K562 (cell line): ENCODE measurements at regions not wholly inside any gene's neighbourhood (a gene's known extent, or its start where the extent isn't known, plus 50 kb on each side); places are given as distances from the start of the nearest gene placed in this dataset.

Experiments used
- ELF2 ChIP-seq: fragments of 250-450 bp; sonication (Bioruptor Pico); IDR thresholded peaks from 2 replicates; pipeline ENCODE4 v1.5.0; 2021; ENCODE audit warnings: mild to moderate bottlenecking
- FOXJ3 ChIP-seq: sonication (generic); formaldehyde crosslinking; IDR thresholded peaks from 2 replicates; pipeline ENCODE4 v1.4.0; 2020; ENCODE audit warnings: mild to moderate bottlenecking, missing genetic modification reagents
- NFE2L1 ChIP-seq: fragments of 450-650 bp; IDR thresholded peaks from 2 replicates; pipeline ENCODE4 v1.6.1; 2016; ENCODE audit warnings: missing genetic modification characterization, low read depth, mild to moderate bottlenecking, missing compliant biosample characterization, moderate library complexity, borderline replicate concordance
- PML ChIP-seq: IDR thresholded peaks from 2 replicates; pipeline ENCODE4 v1.6.1; 2012; ENCODE audit warnings: low read length, inconsistent platforms
- SMARCA4 ChIP-seq: fragments of 450-650 bp; IDR thresholded peaks from 2 replicates; pipeline ENCODE4 v1.6.1; 2016
- ZFP30 ChIP-seq: fragments of 250-450 bp; sonication (Bioruptor Pico); IDR thresholded peaks from 2 replicates; pipeline ENCODE4 v1.8.0; 2022; ENCODE audit warnings: moderate library complexity, mild to moderate bottlenecking, inconsistent platforms, borderline replicate concordance
- ZNF347 ChIP-seq: fragments of 450-650 bp; formaldehyde crosslinking; IDR thresholded peaks from 2 replicates; pipeline ENCODE4 v1.4.0; 2020; ENCODE audit warnings: low read depth, mild to moderate bottlenecking, moderate library complexity
- ZNF584 ChIP-seq: fragments of 200-800 bp; sonication (Bioruptor generic); IDR thresholded peaks from 2 replicates; pipeline ENCODE4 v1.6.1; 2016; ENCODE audit warnings: low read depth, mild to moderate bottlenecking, missing genetic modification characterization, missing compliant biosample characterization
- TF ChIP-seq, protein P1 (sequence below), 3 experiments: IDR thresholded peaks in 2 of 3; conservative IDR thresholded peaks in 1 of 3; 2 replicates each; pipeline ENCODE4 v1.5.1; 2011 to 2012; ENCODE audit warnings: low read length in 3 of 3, mild to moderate bottlenecking in 3 of 3, control low read depth in 2 of 3, improper control_type of control experiment in 1 of 3, inconsistent platforms in 1 of 3, low read depth in 1 of 3, mixed read lengths in 1 of 3, moderate library complexity in 1 of 3; ENCODE audit not compliant: insufficient read depth in 2 of 3
- TF ChIP-seq, protein P2 (sequence below): fragments of 250-450 bp; sonication (Bioruptor Pico); IDR thresholded peaks from 2 replicates; pipeline ENCODE4 v1.5.0; 2020; ENCODE audit warnings: mild to moderate bottlenecking, borderline replicate concordance
- TF ChIP-seq, protein P3 (sequence below): sonication (generic); formaldehyde crosslinking; IDR thresholded peaks from 2 replicates; pipeline ENCODE4 v1.4.0; 2020; ENCODE audit warnings: mild to moderate bottlenecking, missing genetic modification reagents
- TF ChIP-seq, protein P4 (sequence below): fragments of 150-350 bp; conservative IDR thresholded peaks from 2 replicates; pipeline ENCODE4 v1.6.1; 2014; ENCODE audit warnings: low read length

DNA sequence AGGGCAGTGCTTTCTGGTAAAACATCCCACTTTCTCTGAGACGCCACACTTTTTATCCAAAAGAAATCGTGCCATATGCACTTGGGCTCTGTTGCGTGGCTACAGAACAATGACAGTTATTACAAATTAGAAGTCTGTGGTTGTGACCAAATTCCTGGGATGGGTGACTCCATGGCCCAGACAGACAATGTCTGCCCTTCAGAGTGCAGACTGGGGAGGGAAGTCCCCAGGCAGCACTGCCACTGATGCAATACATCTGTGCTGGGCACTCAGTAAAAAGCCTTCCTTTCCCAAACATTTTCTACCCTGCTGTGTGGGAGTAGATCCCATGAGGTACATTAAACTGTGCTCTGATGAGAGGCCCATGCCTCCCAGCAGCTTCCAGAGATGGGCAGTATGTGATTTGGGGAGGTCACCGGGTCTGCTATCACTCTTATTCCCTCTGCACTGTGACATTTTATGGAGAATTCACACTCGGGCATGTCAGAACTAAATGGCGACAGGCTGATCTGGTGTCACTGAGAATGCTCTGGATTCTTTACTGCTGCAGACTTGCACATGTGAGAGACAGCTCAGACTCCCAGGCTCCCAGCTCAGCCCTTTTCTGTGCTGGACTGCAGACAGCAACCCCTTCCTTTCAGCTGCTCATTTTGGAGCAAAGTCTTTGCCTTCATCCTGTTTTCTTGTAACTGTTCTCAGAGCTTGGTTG is 243.5 kb upstream of the ZNF32 start:
- TF ChIP-seq ZNF347 = no peak
- TF ChIP-seq, protein P1, sequence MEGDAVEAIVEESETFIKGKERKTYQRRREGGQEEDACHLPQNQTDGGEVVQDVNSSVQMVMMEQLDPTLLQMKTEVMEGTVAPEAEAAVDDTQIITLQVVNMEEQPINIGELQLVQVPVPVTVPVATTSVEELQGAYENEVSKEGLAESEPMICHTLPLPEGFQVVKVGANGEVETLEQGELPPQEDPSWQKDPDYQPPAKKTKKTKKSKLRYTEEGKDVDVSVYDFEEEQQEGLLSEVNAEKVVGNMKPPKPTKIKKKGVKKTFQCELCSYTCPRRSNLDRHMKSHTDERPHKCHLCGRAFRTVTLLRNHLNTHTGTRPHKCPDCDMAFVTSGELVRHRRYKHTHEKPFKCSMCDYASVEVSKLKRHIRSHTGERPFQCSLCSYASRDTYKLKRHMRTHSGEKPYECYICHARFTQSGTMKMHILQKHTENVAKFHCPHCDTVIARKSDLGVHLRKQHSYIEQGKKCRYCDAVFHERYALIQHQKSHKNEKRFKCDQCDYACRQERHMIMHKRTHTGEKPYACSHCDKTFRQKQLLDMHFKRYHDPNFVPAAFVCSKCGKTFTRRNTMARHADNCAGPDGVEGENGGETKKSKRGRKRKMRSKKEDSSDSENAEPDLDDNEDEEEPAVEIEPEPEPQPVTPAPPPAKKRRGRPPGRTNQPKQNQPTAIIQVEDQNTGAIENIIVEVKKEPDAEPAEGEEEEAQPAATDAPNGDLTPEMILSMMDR (IDR thresholded peaks at IDR 0.05 in 2 of 3, conservative IDR thresholded peaks at IDR 0.05 in 1 of 3; ENCODE audit: insufficient read depth in 2 of 3, low read depth in 1 of 3, low read length in 3 of 3) = no peak
- TF ChIP-seq ELF2 = no peak
- no peak for TF ChIP-seq PML
- no peak for TF ChIP-seq ZFP30 (CRISPR knock-in tag)
- TF ChIP-seq, protein P2, sequence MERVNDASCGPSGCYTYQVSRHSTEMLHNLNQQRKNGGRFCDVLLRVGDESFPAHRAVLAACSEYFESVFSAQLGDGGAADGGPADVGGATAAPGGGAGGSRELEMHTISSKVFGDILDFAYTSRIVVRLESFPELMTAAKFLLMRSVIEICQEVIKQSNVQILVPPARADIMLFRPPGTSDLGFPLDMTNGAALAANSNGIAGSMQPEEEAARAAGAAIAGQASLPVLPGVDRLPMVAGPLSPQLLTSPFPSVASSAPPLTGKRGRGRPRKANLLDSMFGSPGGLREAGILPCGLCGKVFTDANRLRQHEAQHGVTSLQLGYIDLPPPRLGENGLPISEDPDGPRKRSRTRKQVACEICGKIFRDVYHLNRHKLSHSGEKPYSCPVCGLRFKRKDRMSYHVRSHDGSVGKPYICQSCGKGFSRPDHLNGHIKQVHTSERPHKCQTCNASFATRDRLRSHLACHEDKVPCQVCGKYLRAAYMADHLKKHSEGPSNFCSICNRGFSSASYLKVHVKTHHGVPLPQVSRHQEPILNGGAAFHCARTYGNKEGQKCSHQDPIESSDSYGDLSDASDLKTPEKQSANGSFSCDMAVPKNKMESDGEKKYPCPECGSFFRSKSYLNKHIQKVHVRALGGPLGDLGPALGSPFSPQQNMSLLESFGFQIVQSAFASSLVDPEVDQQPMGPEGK (CRISPR knock-in tag) = no peak
- TF ChIP-seq, protein P3, sequence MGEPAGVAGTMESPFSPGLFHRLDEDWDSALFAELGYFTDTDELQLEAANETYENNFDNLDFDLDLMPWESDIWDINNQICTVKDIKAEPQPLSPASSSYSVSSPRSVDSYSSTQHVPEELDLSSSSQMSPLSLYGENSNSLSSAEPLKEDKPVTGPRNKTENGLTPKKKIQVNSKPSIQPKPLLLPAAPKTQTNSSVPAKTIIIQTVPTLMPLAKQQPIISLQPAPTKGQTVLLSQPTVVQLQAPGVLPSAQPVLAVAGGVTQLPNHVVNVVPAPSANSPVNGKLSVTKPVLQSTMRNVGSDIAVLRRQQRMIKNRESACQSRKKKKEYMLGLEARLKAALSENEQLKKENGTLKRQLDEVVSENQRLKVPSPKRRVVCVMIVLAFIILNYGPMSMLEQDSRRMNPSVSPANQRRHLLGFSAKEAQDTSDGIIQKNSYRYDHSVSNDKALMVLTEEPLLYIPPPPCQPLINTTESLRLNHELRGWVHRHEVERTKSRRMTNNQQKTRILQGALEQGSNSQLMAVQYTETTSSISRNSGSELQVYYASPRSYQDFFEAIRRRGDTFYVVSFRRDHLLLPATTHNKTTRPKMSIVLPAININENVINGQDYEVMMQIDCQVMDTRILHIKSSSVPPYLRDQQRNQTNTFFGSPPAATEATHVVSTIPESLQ (CRISPR knock-in tag) = no peak
- no peak for TF ChIP-seq ZNF584 (CRISPR knock-in tag)
- TF ChIP-seq FOXJ3 = no peak
- TF ChIP-seq NFE2L1 = no peak
- no peak for TF ChIP-seq SMARCA4
- TF ChIP-seq, protein P4, sequence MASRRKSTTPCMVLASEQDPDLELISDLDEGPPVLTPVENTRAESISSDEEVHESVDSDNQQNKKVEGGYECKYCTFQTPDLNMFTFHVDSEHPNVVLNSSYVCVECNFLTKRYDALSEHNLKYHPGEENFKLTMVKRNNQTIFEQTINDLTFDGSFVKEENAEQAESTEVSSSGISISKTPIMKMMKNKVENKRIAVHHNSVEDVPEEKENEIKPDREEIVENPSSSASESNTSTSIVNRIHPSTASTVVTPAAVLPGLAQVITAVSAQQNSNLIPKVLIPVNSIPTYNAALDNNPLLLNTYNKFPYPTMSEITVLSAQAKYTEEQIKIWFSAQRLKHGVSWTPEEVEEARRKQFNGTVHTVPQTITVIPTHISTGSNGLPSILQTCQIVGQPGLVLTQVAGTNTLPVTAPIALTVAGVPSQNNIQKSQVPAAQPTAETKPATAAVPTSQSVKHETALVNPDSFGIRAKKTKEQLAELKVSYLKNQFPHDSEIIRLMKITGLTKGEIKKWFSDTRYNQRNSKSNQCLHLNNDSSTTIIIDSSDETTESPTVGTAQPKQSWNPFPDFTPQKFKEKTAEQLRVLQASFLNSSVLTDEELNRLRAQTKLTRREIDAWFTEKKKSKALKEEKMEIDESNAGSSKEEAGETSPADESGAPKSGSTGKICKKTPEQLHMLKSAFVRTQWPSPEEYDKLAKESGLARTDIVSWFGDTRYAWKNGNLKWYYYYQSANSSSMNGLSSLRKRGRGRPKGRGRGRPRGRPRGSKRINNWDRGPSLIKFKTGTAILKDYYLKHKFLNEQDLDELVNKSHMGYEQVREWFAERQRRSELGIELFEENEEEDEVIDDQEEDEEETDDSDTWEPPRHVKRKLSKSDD = no peak
